Heart left ventricle (tissue), 13 donors: ENCODE measurements at regions not wholly inside any gene's neighbourhood (a gene's known extent, or its start where the extent isn't known, plus 50 kb on each side); places are given as distances from the start of the nearest gene placed in this dataset.

Experiments
- POLR2A ChIP-seq, 2 donors: fragments of 450-650 bp; IDR thresholded peaks; one replicate each; pipeline ENCODE4 v1.6.1; 2017; ENCODE audit warnings: antibody characterized with exemption in 2 of 2, mild to moderate bottlenecking in 2 of 2, moderate library complexity in 2 of 2
- TF ChIP-seq, protein P1 (sequence below), 12 donors: fragments of 200-600 bp; sonication (generic) in 4 of 12; IDR thresholded peaks; one replicate each; pipeline versions ENCODE4 v1.5.0 to v1.8.0; 2018 to 2022; ENCODE audit warnings: antibody characterized with exemption in 12 of 12, mild to moderate bottlenecking in 5 of 12
- donor health status: ischemic (EF 13 %, LVEDD 7.1; RV severe dilation, severe dysfunction).
- donor health status: DM: no; HTN: yes; CAD: no.
- donor health status: DM: no; HTN: no; CAD: no.
- donor health status: ischemic (EF 25% LVEDD 6.9; RV normal size, moderate dysfunction).
- donor health status: ischemic (EF 25% LVEDD 5.7; RV mildly dilated, moderate dysfunction).
- donor health status: ischemic (EF 35%, LVEDD 5.7; RV mildly dilated, moderate dysfunction).
- donor health status: nonischemic (EF 11% LVEDD 7.7; RV severe dilation, severe dysfunction).
- donor health status: DM: yes; HTN: yes; CAD: no.
- donor health status: PGD.
- donor health status: ischemic (EF 29% LVEDD 5.4; RV normal size, mild dysfunction).
- donor health status: nonischemic (EF 23%, LVEDD 6.1; RV moderate dilation, normal function).

DNA sequence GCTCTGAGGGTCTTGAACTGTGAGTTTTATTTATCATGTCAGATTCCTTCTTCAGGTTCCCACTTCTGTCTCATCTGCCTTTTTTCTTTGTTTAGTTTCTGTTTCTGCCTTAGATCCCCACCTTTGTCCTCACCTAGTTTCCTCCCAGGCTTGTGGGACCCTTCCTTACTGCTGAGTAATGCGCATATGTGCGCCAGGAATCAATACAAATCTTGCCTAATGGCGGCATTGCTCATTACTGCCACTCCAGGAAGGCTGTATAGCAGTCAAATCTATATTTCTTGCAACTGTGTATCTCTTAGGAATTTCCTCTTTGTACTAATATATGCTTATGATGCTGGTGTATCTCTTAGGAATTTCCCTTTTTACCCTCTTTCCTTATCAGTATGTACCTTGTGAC is 465.4 kb downstream of the DMRT2 start:
- TF ChIP-seq, protein P1, sequence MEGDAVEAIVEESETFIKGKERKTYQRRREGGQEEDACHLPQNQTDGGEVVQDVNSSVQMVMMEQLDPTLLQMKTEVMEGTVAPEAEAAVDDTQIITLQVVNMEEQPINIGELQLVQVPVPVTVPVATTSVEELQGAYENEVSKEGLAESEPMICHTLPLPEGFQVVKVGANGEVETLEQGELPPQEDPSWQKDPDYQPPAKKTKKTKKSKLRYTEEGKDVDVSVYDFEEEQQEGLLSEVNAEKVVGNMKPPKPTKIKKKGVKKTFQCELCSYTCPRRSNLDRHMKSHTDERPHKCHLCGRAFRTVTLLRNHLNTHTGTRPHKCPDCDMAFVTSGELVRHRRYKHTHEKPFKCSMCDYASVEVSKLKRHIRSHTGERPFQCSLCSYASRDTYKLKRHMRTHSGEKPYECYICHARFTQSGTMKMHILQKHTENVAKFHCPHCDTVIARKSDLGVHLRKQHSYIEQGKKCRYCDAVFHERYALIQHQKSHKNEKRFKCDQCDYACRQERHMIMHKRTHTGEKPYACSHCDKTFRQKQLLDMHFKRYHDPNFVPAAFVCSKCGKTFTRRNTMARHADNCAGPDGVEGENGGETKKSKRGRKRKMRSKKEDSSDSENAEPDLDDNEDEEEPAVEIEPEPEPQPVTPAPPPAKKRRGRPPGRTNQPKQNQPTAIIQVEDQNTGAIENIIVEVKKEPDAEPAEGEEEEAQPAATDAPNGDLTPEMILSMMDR (IDR thresholded peaks at IDR 0.05): no peak
- TF ChIP-seq POLR2A (IDR thresholded peaks at IDR 0.05): no peak
